SK-N-SH treated with all-trans-retinoic acid at 6 μM for 48 hours (cell line): ENCODE measurements at regions not wholly inside any gene's neighbourhood (a gene's known extent, or its start where the extent isn't known, plus 50 kb on each side); places are given as distances from the start of the nearest gene placed in this dataset.

Experiments
- ATAC-seq: fragments of 200-7000 bp; cut with Tn5 transposase; 3 replicates; pipeline ENCODE4 v1.9.1; 2020; ENCODE audit warnings: mild to moderate bottlenecking, moderate library complexity
- ARNTL ChIP-seq: fragments of 450-650 bp; formaldehyde crosslinking; IDR thresholded peaks from 2 replicates; pipeline ENCODE4 v1.5.0; 2020; ENCODE audit warnings: low read depth, mild to moderate bottlenecking, moderate library complexity, borderline replicate concordance
- BACH2 ChIP-seq: fragments of 250-450 bp; sonication (Bioruptor Pico); IDR thresholded peaks from 2 replicates; pipeline ENCODE4 v1.9.0; 2021; ENCODE audit warnings: mild to moderate bottlenecking, borderline replicate concordance
- CSDC2 ChIP-seq: fragments of 250-450 bp; sonication (Bioruptor Pico); IDR thresholded peaks from 2 replicates; pipeline ENCODE4 v1.5.0; 2020; ENCODE audit warnings: mild to moderate bottlenecking, moderate library complexity
- ESRRG ChIP-seq: fragments of 250-450 bp; sonication (Bioruptor Pico); IDR thresholded peaks from 2 replicates; pipeline ENCODE4 v1.6.1; 2021; ENCODE audit warnings: mild to moderate bottlenecking
- GLIS3 ChIP-seq: fragments of 250-450 bp; sonication (Bioruptor Pico); IDR thresholded peaks from 2 replicates; pipeline ENCODE4 v1.5.0; 2020; ENCODE audit warnings: mild to moderate bottlenecking, moderate library complexity
- ISL1 ChIP-seq: fragments of 250-450 bp; sonication (Bioruptor Pico); IDR thresholded peaks from 2 replicates; pipeline ENCODE4 v2.1.2; 2022; ENCODE audit warnings: mild to moderate bottlenecking, moderate library complexity
- OSR1 ChIP-seq: fragments of 250-450 bp; sonication (Bioruptor Pico); IDR thresholded peaks from 2 replicates; pipeline ENCODE4 v1.8.0; 2022; ENCODE audit warnings: moderate library complexity, mild to moderate bottlenecking, inconsistent platforms
- PPARA ChIP-seq: fragments of 250-450 bp; sonication (Bioruptor Pico); IDR thresholded peaks from 2 replicates; pipeline ENCODE4 v1.5.0; 2020; ENCODE audit warnings: mild to moderate bottlenecking, borderline replicate concordance
- RARB ChIP-seq: fragments of 250-450 bp; sonication (Bioruptor Pico); IDR thresholded peaks from 2 replicates; pipeline ENCODE4 v1.8.0; 2021; ENCODE audit warnings: mild to moderate bottlenecking, moderate library complexity
- SNAI2 ChIP-seq: fragments of 250-450 bp; sonication (Bioruptor Pico); IDR thresholded peaks from 2 replicates; pipeline ENCODE4 v1.5.0; 2020; ENCODE audit warnings: mild to moderate bottlenecking, moderate library complexity
- TOX ChIP-seq: fragments of 250-450 bp; sonication (Bioruptor Pico); IDR thresholded peaks from 2 replicates; pipeline ENCODE4 v1.8.0; 2021; ENCODE audit warnings: mild to moderate bottlenecking, moderate library complexity, borderline replicate concordance
- ZC3H10 ChIP-seq: fragments of 250-450 bp; sonication (Bioruptor Pico); IDR thresholded peaks from 2 replicates; pipeline ENCODE4 v1.5.1; 2021; ENCODE audit warnings: mild to moderate bottlenecking, moderate library complexity
- ZFP3 ChIP-seq: fragments of 250-450 bp; sonication (Bioruptor Pico); IDR thresholded peaks from 2 replicates; pipeline ENCODE4 v1.5.0; 2020; ENCODE audit warnings: mild to moderate bottlenecking, moderate library complexity
- ZFP30 ChIP-seq: fragments of 450-650 bp; formaldehyde crosslinking; IDR thresholded peaks from 2 replicates; pipeline ENCODE4 v1.5.0; 2022; ENCODE audit warnings: mild to moderate bottlenecking, moderate library complexity
- ZNF565 ChIP-seq: fragments of 450-650 bp; formaldehyde crosslinking; conservative IDR thresholded peaks from 2 replicates; pipeline ENCODE4 v1.5.0; 2020; ENCODE audit warnings: low read depth, mild to moderate bottlenecking, moderate library complexity
- ZNF70 ChIP-seq: fragments of 450-650 bp; formaldehyde crosslinking; IDR thresholded peaks from 2 replicates; pipeline ENCODE4 v1.5.0; 2020; ENCODE audit warnings: mild to moderate bottlenecking, moderate library complexity
- ZNF8 ChIP-seq: fragments of 450-650 bp; formaldehyde crosslinking; IDR thresholded peaks from 2 replicates; pipeline ENCODE4 v1.5.0; 2020; ENCODE audit warnings: mild to moderate bottlenecking, moderate library complexity
- TF ChIP-seq, protein P1 (sequence below): fragments of 250-450 bp; sonication (Bioruptor Pico); IDR thresholded peaks from 2 replicates; pipeline ENCODE4 v1.5.1; 2020; ENCODE audit warnings: low read depth, mild to moderate bottlenecking, moderate library complexity
- TF ChIP-seq, protein P2 (sequence below): fragments of 250-450 bp; sonication (Bioruptor Pico); IDR thresholded peaks from 2 replicates; pipeline ENCODE4 v1.5.0; 2020; ENCODE audit warnings: mild to moderate bottlenecking, moderate library complexity
- TF ChIP-seq, protein P3 (sequence below): fragments of 250-450 bp; sonication (Bioruptor Pico); IDR thresholded peaks from 2 replicates; pipeline ENCODE4 v1.8.0; 2020; ENCODE audit warnings: mild to moderate bottlenecking, moderate library complexity, borderline replicate concordance
- TF ChIP-seq, protein P4 (sequence below): fragments of 250-450 bp; sonication (Bioruptor Pico); IDR thresholded peaks from 2 replicates; pipeline ENCODE4 v1.5.1; 2021; ENCODE audit warnings: mild to moderate bottlenecking, moderate library complexity
- TF ChIP-seq, protein P5 (sequence below): fragments of 250-450 bp; sonication (Bioruptor Pico); IDR thresholded peaks from 2 replicates; pipeline ENCODE4 v1.8.0; 2021; ENCODE audit warnings: low read depth, mild to moderate bottlenecking, moderate library complexity, borderline replicate concordance

DNA sequence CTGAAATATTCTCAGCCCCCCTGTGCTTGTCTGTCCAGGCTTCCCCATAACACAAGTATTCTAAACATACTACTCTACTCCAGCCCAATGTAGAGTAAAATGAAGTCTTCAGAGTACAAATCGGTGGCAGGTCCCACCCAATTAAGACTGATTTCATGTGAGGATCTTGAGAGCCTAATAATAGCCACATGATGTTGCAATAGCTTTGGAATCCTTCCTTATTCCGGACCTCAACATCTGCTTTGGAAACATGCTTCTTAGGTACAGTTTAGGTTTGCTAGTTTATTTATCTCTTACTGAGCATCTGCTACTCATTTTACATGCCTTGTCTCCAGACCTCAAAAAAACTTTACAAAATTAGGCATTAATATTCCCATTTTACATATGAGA, 207.3 kb upstream of the RAB6C start:
- TF ChIP-seq, protein P1, sequence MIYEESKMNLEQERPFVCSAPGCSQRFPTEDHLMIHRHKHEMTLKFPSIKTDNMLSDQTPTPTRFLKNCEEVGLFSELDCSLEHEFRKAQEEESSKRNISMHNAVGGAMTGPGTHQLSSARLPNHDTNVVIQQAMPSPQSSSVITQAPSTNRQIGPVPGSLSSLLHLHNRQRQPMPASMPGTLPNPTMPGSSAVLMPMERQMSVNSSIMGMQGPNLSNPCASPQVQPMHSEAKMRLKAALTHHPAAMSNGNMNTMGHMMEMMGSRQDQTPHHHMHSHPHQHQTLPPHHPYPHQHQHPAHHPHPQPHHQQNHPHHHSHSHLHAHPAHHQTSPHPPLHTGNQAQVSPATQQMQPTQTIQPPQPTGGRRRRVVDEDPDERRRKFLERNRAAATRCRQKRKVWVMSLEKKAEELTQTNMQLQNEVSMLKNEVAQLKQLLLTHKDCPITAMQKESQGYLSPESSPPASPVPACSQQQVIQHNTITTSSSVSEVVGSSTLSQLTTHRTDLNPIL: no peak
- no peak for TF ChIP-seq ZFP30
- no peak for TF ChIP-seq ZNF8 (CRISPR knock-in tag)
- TF ChIP-seq TOX (CRISPR knock-in tag): no peak
- TF ChIP-seq ESRRG: no peak
- TF ChIP-seq PPARA (CRISPR knock-in tag): no peak
- TF ChIP-seq, protein P2, sequence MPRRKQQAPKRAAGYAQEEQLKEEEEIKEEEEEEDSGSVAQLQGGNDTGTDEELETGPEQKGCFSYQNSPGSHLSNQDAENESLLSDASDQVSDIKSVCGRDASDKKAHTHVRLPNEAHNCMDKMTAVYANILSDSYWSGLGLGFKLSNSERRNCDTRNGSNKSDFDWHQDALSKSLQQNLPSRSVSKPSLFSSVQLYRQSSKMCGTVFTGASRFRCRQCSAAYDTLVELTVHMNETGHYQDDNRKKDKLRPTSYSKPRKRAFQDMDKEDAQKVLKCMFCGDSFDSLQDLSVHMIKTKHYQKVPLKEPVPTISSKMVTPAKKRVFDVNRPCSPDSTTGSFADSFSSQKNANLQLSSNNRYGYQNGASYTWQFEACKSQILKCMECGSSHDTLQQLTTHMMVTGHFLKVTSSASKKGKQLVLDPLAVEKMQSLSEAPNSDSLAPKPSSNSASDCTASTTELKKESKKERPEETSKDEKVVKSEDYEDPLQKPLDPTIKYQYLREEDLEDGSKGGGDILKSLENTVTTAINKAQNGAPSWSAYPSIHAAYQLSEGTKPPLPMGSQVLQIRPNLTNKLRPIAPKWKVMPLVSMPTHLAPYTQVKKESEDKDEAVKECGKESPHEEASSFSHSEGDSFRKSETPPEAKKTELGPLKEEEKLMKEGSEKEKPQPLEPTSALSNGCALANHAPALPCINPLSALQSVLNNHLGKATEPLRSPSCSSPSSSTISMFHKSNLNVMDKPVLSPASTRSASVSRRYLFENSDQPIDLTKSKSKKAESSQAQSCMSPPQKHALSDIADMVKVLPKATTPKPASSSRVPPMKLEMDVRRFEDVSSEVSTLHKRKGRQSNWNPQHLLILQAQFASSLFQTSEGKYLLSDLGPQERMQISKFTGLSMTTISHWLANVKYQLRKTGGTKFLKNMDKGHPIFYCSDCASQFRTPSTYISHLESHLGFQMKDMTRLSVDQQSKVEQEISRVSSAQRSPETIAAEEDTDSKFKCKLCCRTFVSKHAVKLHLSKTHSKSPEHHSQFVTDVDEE: no peak
- no peak for TF ChIP-seq CSDC2 (CRISPR knock-in tag)
- TF ChIP-seq ARNTL (CRISPR knock-in tag): no peak
- TF ChIP-seq, protein P3, sequence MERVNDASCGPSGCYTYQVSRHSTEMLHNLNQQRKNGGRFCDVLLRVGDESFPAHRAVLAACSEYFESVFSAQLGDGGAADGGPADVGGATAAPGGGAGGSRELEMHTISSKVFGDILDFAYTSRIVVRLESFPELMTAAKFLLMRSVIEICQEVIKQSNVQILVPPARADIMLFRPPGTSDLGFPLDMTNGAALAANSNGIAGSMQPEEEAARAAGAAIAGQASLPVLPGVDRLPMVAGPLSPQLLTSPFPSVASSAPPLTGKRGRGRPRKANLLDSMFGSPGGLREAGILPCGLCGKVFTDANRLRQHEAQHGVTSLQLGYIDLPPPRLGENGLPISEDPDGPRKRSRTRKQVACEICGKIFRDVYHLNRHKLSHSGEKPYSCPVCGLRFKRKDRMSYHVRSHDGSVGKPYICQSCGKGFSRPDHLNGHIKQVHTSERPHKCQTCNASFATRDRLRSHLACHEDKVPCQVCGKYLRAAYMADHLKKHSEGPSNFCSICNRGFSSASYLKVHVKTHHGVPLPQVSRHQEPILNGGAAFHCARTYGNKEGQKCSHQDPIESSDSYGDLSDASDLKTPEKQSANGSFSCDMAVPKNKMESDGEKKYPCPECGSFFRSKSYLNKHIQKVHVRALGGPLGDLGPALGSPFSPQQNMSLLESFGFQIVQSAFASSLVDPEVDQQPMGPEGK (CRISPR knock-in tag): no peak
- TF ChIP-seq ZNF70 (CRISPR knock-in tag): no peak
- TF ChIP-seq SNAI2: no peak
- ATAC-seq: no peak

DNA sequence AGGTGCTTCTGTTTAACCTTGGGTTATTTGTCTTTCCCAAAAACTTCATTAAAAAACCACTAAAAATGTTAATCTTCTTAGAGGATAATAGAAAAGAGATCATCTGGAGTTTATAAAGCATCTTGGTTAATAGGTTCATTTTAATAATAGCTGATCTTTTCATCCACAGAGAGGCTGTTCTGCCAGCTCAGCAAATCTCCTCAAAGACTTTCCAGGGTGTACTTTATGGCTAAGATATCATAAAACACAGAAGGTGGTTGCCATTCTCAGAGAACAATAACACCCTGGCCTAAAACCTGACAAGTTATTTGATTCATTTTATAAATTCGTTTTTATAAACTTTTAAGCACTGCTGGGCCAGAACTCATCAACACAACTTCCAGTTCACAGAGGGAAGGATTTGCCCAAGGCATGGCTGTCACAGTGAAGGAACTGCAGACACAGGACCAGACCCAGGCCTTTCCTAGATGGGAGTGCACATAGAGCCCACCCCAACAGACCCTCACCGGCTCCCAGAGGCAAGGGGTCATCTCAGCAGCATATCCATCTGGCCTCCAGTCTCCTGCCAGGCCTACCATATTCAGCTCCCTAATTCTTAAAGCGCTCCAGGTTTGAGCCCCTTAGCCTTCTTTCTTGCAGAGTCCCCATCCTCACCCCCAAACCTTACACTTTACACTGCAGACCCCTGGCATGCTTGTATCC, 203.4 kb upstream of the RAB6C start:
- no peak for ATAC-seq
- no peak for TF ChIP-seq ZC3H10 (CRISPR knock-in tag)
- TF ChIP-seq, protein P1: no peak
- no peak for TF ChIP-seq ZFP3 (CRISPR knock-in tag)
- TF ChIP-seq RARB: no peak
- TF ChIP-seq ZNF565 (CRISPR knock-in tag): no peak
- no peak for TF ChIP-seq SNAI2
- TF ChIP-seq CSDC2 (CRISPR knock-in tag): no peak
- no peak for TF ChIP-seq ZFP30
- TF ChIP-seq, protein P3 (CRISPR knock-in tag): no peak
- TF ChIP-seq, all 23 proteins: peak for 0

DNA sequence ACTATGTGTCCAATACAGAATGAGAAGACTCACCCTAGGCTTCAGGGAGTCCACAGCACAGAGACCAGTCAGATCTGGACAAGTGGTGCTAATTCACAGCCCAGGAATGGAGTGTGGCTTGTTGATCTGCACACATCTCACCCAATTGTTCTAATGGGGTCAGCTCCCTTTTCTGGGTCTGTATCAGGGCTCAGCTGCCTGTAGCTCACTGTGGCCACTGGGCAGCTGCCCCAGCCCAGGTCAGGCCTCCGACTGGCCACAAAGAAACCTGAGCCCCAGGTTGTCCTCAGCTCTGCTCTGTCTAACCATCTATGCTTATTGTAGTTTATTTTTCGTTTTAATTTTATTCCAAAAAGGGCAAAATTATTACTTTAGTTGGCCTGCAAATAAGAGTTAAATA, 202.3 kb upstream of the RAB6C start:
- TF ChIP-seq ZNF70 (CRISPR knock-in tag): no peak
- TF ChIP-seq ARNTL (CRISPR knock-in tag): no peak
- no peak for TF ChIP-seq ESRRG
- TF ChIP-seq, protein P3 (CRISPR knock-in tag): no peak
- no peak for TF ChIP-seq ZFP3 (CRISPR knock-in tag)
- no peak for TF ChIP-seq CSDC2 (CRISPR knock-in tag)
- TF ChIP-seq, protein P4, sequence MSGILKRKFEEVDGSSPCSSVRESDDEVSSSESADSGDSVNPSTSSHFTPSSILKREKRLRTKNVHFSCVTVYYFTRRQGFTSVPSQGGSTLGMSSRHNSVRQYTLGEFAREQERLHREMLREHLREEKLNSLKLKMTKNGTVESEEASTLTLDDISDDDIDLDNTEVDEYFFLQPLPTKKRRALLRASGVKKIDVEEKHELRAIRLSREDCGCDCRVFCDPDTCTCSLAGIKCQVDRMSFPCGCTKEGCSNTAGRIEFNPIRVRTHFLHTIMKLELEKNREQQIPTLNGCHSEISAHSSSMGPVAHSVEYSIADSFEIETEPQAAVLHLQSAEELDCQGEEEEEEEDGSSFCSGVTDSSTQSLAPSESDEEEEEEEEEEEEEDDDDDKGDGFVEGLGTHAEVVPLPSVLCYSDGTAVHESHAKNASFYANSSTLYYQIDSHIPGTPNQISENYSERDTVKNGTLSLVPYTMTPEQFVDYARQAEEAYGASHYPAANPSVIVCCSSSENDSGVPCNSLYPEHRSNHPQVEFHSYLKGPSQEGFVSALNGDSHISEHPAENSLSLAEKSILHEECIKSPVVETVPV (CRISPR knock-in tag): no peak
- no peak for TF ChIP-seq TOX (CRISPR knock-in tag)
- TF ChIP-seq RARB: no peak
- no peak for TF ChIP-seq SNAI2
- no peak for TF ChIP-seq OSR1
- no peak for TF ChIP-seq GLIS3 (CRISPR knock-in tag)
- TF ChIP-seq BACH2: no peak
- TF ChIP-seq ZC3H10 (CRISPR knock-in tag): no peak
- no peak for TF ChIP-seq ISL1 (CRISPR knock-in tag)
- TF ChIP-seq, protein P5, sequence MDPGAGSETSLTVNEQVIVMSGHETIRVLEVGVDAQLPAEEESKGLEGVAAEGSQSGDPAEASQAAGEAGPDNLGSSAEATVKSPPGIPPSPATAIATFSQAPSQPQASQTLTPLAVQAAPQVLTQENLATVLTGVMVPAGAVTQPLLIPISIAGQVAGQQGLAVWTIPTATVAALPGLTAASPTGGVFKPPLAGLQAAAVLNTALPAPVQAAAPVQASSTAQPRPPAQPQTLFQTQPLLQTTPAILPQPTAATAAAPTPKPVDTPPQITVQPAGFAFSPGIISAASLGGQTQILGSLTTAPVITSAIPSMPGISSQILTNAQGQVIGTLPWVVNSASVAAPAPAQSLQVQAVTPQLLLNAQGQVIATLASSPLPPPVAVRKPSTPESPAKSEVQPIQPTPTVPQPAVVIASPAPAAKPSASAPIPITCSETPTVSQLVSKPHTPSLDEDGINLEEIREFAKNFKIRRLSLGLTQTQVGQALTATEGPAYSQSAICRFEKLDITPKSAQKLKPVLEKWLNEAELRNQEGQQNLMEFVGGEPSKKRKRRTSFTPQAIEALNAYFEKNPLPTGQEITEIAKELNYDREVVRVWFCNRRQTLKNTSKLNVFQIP: no peak
- TF ChIP-seq ZNF565 (CRISPR knock-in tag): no peak
- TF ChIP-seq PPARA (CRISPR knock-in tag): no peak
- ATAC-seq: no peak
